Thyroid gland (tissue), 4 donors: ENCODE measurements at regions not wholly inside any gene's neighbourhood (a gene's known extent, or its start where the extent isn't known, plus 50 kb on each side); places are given as distances from the start of the nearest gene placed in this dataset.

ENCODE experiments used
- DNase-seq, 2 donors: peaks; one replicate each; pipeline ENCODE4 v3.0.0-alpha.2; 2019
- H3K27ac ChIP-seq, 3 donors: fragments of 200-600 bp; sonication (generic); 1 replicate in 2 of 3; 2 replicates in 1 of 3; pipeline ENCODE4 v1.5.1; 2016 to 2019; ENCODE audit warnings: mild to moderate bottlenecking in 1 of 3, moderate library complexity in 1 of 3
- H3K27me3 ChIP-seq: fragments of 200-600 bp; sonication (generic); one replicate; pipeline ENCODE4 v1.5.1; 2019
- H3K36me3 ChIP-seq, 2 donors: fragments of 200-600 bp; sonication (generic); one replicate each; pipeline ENCODE4 v1.5.1; 2016 to 2019
- H3K4me1 ChIP-seq, 2 donors: fragments of 200-600 bp; sonication (generic); one replicate each; pipeline ENCODE4 v1.5.1; 2017 to 2019
- H3K4me3 ChIP-seq, 3 donors: fragments of 200-600 bp; sonication (generic); replicated peaks in 1 of 3; 1 replicate in 2 of 3; 2 replicates in 1 of 3; pipeline ENCODE4 v1.5.1; 2016; ENCODE audit warnings: mild to moderate bottlenecking in 1 of 3
- H3K9me3 ChIP-seq: fragments of 200-600 bp; sonication (generic); one replicate; pipeline ENCODE4 v1.5.1; 2017
- POLR2A ChIP-seq, 2 donors: fragments of 450-650 bp; IDR thresholded peaks; one replicate each; pipeline ENCODE4 v1.6.1; 2017; ENCODE audit warnings: antibody characterized with exemption in 2 of 2, mild to moderate bottlenecking in 2 of 2, moderate library complexity in 1 of 2
- WGBS, 2 donors: methylation state at CpG; one replicate each; pipeline ENCODE4 v1.1.5; 2017; 5-methylcytosine and 5-hydroxymethylcytosine counted together
- intact Hi-C: fragments of 100-400 bp; cut with DNase I; formaldehyde crosslinking; loops from one replicate; pipeline ENCODE4 v1.15.1; 2023
- TF ChIP-seq, protein P1 (sequence below), 6 experiments: fragments of 200-600 bp in 3 of 6; fragments of 450-650 bp in 3 of 6; sonication (generic) in 3 of 6; IDR thresholded peaks; one replicate each; pipeline ENCODE4 v1.5.1; 2016 to 2019; ENCODE audit warnings: antibody characterized with exemption in 6 of 6, mild to moderate bottlenecking in 2 of 6, inconsistent platforms in 1 of 6, moderate library complexity in 1 of 6

DNA sequence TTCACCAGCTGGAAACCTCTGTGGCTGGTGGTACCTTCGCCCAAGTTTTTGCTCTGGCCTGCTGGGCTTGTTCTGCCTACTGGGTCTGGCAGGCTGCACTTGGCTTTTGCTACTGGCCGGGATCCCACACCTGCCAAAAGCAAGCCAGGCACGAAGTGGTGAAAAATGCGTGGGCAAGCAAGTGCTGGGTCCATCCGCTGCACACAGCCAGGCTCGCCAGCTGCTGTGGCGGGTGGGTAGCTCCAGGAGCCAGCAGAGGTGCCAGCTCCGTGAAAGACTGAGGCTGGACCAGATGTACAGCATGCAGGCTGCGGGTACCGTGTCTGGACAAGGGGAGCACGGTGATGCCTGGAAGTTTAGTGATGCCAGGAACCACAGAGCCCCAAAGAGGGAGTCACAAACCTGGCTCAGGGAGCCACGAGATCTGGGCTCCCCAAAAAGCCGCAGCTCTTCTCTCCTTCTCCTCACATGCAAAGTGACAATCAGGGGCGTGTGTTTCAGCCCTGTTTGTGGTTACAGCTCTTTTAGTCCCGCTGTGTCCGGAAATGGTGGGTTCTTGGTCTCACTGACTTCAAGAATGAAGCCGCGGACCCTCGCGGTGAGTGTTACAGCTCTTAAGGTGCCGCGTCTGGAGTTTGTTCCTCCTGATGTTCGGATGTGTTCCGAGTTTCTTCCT is 1455.6 kb upstream of the GBE1 start:
- Histone ChIP-seq H3K27me3 (no peaks in the 10 kb centered on the region), H3K27ac (no peak overlapping the region), H3K4me3 (no peak overlapping the region), H3K4me1 (no peaks in the 10 kb centered on the region), H3K9me3 (no peaks in the 10 kb centered on the region), H3K36me3 (no peaks in the 10 kb centered on the region)
- 92% methylated on average over 19 to 23 of the region's 24 CpGs for whole genome bisulfite sequencing, 2 donors
- DNase-seq, result no peak
- intact Hi-C loops, result no loop called here
- no peak for TF ChIP-seq POLR2A (IDR thresholded peaks at IDR 0.05)
- TF ChIP-seq, protein P1, sequence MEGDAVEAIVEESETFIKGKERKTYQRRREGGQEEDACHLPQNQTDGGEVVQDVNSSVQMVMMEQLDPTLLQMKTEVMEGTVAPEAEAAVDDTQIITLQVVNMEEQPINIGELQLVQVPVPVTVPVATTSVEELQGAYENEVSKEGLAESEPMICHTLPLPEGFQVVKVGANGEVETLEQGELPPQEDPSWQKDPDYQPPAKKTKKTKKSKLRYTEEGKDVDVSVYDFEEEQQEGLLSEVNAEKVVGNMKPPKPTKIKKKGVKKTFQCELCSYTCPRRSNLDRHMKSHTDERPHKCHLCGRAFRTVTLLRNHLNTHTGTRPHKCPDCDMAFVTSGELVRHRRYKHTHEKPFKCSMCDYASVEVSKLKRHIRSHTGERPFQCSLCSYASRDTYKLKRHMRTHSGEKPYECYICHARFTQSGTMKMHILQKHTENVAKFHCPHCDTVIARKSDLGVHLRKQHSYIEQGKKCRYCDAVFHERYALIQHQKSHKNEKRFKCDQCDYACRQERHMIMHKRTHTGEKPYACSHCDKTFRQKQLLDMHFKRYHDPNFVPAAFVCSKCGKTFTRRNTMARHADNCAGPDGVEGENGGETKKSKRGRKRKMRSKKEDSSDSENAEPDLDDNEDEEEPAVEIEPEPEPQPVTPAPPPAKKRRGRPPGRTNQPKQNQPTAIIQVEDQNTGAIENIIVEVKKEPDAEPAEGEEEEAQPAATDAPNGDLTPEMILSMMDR (IDR thresholded peaks at IDR 0.05), result no peak

DNA sequence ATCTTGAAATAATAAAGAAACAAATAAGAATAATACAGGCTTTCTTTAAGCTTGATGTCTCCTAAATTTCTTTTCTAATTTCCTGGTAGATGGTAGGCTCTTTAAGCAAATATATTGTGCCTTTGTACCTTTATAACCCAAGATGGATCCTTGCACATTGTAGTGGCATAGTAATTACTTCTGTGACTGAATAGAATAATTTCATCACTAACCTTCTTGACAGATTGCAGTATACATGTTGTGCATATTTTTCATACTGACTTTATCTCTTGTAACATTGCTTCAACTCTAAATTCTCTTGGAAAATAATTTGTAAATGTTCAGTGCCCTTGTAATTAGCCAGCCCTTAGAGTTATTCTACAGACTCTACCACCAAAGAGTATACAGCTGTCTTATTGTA is 1433.8 kb upstream of the GBE1 start:
- H3K36me3 ChIP-seq, result no peaks in the 10 kb centered on the region
- no peak for DNase-seq
- H3K4me1 ChIP-seq, result no peaks in the 10 kb centered on the region
- no peaks in the 10 kb centered on the region for H3K27me3 ChIP-seq
- intact Hi-C loops, result no loop called here
- H3K27ac ChIP-seq, result no peak overlapping the region
- H3K4me3 ChIP-seq, result no peak overlapping the region
- TF ChIP-seq, protein P1 (IDR thresholded peaks at IDR 0.05), result no peak
- no peak for TF ChIP-seq POLR2A (IDR thresholded peaks at IDR 0.05)
- H3K9me3 ChIP-seq, result no peaks in the 10 kb centered on the region

DNA sequence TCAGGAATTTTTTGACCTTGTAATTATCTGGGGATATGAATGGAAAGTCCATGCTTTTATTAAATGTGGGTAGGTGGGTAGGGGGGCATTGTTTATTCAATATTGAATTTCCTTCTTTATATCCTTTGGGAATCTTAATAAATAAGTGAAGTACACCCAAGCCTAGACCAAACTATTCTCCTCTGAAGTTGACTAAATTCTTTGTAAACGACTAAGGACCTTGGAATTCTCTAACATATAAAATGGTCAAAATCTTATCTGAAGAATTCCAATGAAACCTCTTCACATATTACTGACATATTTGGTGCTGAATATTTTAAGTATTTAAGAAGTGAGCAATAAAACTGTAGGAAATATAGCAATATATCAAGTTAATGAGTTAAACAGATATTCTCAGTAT is 1432.1 kb upstream of the GBE1 start:
- no peak overlapping the region for H3K4me3 ChIP-seq
- no peaks in the 10 kb centered on the region for H3K9me3 ChIP-seq
- H3K4me1 ChIP-seq, result no peaks in the 10 kb centered on the region
- DNase-seq, result no peak
- no peaks in the 10 kb centered on the region for H3K27me3 ChIP-seq
- H3K36me3 ChIP-seq, result no peaks in the 10 kb centered on the region
- intact Hi-C loops, result no loop called here
- 83 to 88% methylated on average over 1 of the region's 1 CpG for WGBS, 2 donors
- no peak for TF ChIP-seq POLR2A (IDR thresholded peaks at IDR 0.05)
- TF ChIP-seq, protein P1 (IDR thresholded peaks at IDR 0.05), result no peak
- H3K27ac ChIP-seq, result no peak overlapping the region

DNA sequence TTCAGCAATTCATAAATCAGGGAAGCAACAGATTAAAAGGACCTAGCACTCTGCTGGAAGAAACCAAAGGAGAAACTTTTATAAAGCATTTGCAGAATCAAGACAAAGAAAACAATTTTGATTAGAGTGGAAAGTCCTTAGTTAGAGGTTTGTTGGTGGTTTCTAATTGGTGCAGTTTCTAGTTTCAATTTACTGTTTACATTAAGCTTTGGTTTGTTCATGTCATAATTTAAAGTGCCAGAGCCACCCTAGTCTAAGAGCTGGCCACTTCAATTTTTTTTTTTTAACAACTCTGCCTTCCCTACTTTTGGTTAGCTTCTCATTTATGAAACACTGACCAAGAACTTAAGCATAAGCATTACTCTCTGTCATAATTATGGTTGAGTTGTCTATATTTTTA is 1428.2 kb upstream of the GBE1 start:
- DNase-seq, result no peak
- Histone ChIP-seq H3K4me3 (no peak overlapping the region), H3K27me3 (no peaks in the 10 kb centered on the region), H3K36me3 (no peaks in the 10 kb centered on the region), H3K4me1 (no peaks in the 10 kb centered on the region), H3K27ac (no peak overlapping the region), H3K9me3 (no peaks in the 10 kb centered on the region)
- intact Hi-C loops, result no loop called here
- no peak for TF ChIP-seq POLR2A (IDR thresholded peaks at IDR 0.05)
- TF ChIP-seq, protein P1 (IDR thresholded peaks at IDR 0.05), result no peak

DNA sequence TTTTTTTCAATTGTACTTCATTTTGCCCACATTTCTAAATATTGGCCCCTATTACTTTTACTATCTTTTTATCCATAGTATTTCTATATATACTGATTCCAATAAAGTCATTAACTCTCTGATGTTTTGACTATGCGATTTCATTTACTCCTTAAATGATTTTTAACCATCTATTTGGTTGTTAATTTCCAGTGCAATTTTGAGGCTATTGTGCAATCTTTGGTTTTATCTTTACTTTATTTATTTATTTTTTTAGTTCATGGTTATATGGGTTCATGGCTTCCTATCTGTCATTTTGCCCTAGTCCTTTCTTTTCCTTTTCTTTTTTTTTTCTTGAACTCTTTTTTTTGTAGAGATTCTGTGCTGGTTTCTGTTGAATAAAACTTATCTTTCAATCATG is 1408.0 kb upstream of the GBE1 start:
- H3K27me3 ChIP-seq, result no peaks in the 10 kb centered on the region
- H3K27ac ChIP-seq, result no peak overlapping the region
- H3K4me3 ChIP-seq, result no peak overlapping the region
- no peaks in the 10 kb centered on the region for H3K9me3 ChIP-seq
- WGBS, 2 donors, result 92 to 94% methylated on average over 1 of the region's 1 CpG
- TF ChIP-seq, protein P1 (IDR thresholded peaks at IDR 0.05), result no peak
- no peak for TF ChIP-seq POLR2A (IDR thresholded peaks at IDR 0.05)
- no peak for DNase-seq
- intact Hi-C loops, result no loop called here
- no peaks in the 10 kb centered on the region for H3K4me1 ChIP-seq
- no peaks in the 10 kb centered on the region for H3K36me3 ChIP-seq
